NCI-H446 treated with DMSO at 0.1 percent for 48 hours (cell line): ENCODE measurements at regions not wholly inside any gene's neighbourhood (a gene's known extent, or its start where the extent isn't known, plus 50 kb on each side); places are given as distances from the start of the nearest gene placed in this dataset.
"Not testable (repeated sequence)": the region's sequence is repeated elsewhere in the genome, so short reads cannot be mapped to it uniquely, and the experiment has no call there.

ENCODE experiments used
- DNase-seq: peaks from one replicate; lab custom pipeline; 2025; lab: John Stamatoyannopoulos, UW

DNA sequence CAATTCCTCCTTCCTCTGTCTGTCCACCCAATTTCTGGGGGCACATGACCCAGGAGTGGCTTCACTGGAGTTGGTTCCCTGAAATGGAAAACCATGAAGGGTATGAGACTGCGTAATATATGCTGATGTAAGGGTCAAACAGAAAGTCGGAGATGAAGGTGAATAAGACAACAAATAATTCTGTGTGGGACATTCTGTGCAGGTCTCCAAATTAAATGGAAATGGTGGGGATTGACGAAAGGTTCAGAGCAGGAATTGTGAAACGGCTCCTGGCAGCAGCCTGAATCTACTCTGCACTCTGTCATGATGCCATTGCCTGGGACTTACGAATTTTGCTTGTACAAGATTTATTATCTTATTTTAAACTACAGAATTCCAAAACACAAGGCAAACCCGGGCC lies 174.8 kb upstream of the RORA start:
- DNase-seq: no peak

GRCh38 chr15:61401903-61402698 lies 173.0 kb upstream of the RORA start:
- no peak for DNase-seq

DNA sequence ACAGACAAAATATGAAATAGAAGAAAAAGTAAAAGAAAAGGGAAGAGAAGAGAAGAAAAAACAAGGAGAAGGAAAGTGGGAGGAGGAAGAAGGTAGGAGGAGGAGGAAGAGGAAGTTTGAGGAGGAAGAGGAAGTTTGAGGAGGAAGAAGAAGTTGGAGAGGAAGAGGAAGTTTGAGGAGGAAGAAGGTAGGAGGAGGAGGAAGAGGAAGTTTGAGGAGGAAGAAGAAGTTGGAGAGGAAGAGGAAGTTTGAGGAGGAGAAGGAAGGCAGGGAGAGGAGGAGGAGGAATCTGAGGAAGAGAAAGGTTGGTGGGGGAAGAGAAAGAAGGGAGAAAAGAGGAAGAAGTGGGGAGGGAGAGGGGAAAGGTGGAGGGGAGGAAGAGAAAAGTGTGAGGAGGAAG lies 169.2 kb upstream of the RORA start:
- no peak for DNase-seq

DNA sequence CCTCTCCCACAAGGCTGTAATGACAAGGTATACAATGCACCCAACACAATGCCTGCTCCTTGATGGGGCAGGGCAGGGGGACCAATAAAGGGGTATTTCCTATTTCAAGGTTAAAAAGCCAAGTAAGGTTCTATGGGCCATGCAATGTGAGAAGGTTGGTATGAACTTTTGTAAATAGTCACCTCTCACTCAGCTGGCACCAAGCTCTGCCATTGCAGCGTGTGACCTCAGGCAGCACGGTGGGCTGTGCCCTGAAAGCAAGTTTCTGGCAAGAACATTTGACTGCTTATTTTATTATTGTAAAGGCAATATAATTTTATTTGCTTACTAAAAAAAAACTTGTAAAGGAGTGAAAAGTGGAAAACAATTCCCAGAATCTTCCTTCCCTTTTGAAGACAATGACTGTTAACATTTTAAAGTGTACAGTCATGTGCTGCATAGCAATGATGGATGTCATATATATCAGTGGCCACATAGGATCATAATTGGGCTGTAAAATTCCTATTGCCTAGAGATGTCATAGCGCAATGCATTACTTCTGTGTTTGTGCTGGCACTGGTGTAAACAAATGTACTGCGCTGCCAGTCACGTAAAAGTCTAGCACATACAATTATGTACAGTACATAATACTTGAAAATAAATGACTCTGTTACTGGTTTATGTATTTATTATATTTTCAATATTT lies 167.3 kb upstream of the RORA start:
- DNase-seq: no peak

- no peak for DNase-seq
These were observed 164.8 kb upstream of the RORA start for GRCh38 chr15:61393949-61394348.

- DNase-seq: no peak
These were observed 164.4 kb upstream of the RORA start for GRCh38 chr15:61393524-61393923.

DNA sequence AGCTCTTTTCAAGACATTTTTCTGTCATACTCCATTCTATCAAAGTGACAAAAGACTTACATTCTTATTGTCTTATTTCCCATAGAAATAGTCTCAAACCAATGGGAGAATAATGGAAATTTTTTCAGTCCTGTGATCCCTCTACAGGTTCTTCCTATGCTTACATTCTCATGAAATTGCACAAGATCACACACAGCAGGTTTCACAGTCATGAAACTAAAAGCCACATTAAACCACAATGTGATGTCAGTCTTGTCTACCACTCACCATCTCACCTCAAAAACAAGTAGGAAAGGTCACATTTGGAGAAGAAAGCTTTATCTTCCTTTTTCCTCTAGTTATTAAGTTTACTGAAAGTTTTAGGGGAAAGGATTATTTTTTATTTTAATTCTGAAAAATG lies 161.0 kb upstream of the RORA start:
- DNase-seq: no peak

DNA sequence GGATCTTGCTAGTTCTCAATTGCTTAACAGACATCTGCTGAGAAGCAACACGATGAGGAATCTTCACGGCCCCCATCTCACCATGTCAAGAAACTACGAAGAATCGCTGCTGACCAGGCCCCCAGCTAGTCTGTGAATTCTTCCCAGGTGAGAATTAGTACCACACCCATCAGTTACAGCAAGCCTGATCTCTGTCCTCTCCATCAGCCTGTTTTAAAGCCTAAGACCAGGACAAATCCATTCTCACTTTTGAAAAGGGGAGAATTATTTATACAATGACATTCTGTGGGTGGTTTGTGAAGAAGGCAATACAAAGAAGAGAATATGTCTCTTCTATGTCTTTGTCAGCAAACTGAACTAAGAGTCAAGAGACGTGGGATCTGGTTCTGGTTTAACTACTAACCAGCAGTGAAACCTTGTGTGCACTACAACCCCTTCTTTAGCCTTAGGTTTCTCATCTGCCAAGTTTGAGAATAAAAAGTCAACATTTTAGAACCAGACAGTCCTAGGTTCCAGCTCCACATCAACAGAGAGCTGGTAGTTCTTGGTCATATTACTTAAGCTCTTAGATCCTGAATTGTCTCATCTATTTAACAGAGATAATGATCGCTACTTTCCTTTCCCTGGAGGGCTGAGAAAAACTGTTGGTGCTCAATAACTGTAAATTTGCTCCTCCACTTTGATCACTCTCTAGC lies 160.4 kb upstream of the RORA start:
- DNase-seq: no peak

GRCh38 chr15:61387675-61388074 lies 158.6 kb upstream of the RORA start:
- DNase-seq: no peak

GRCh38 chr15:61383421-61383820 lies 154.3 kb upstream of the RORA start:
- no peak for DNase-seq

- no peak for DNase-seq
These were observed 153.8 kb upstream of the RORA start for GRCh38 chr15:61382927-61383326.

GRCh38 chr15:61381501-61381900 lies 152.4 kb upstream of the RORA start:
- DNase-seq: no peak

- no peak for DNase-seq
These were observed 151.2 kb upstream of the RORA start for GRCh38 chr15:61380270-61380669.

DNA sequence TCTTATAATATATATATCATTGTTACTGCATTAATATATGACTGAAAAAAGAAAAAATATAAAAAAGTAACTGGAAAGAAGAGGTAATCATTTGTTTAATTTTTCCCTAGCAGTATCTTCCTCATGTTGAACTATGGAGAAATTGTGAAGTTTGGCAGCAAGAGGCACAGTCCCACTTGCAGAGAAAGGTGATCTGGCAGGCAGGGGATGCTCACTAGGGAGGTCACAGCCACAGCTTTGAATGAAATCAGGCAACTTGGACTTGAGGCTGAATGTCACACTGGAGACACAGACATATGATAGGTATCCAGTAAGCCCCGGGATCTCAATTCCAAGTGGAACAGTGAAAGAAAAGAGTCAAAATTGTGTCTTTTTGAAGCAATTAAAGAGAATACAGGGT lies 149.9 kb upstream of the RORA start:
- no peak for DNase-seq

- DNase-seq: no peak
These were observed 147.9 kb upstream of the RORA start for GRCh38 chr15:61376961-61377360.

GRCh38 chr15:61376516-61376915 lies 147.4 kb upstream of the RORA start:
- DNase-seq: no peak

GRCh38 chr15:61374848-61375247 lies 145.7 kb upstream of the RORA start:
- DNase-seq: no peak

DNA sequence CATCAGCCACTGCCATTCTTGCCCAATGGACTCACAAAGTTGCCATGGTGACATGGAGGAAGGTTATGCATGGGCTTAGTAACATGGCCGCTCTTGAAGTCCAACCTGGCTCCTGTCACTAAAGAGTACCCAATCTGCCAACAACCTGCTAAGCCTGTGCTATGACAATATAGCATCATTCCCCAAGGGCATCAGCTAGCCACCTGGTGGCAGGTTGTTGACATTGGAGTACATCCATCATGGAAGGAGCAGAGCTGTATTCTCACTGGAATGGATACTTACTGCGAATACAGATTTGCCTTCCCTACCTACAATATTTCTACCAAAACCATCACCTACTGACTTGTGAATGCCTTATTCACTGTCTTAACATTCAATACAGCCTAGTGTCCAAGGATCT lies 138.9 kb upstream of the RORA start:
- no peak for DNase-seq

- no peak for DNase-seq
These were observed 135.8 kb upstream of the RORA start for GRCh38 chr15:61364871-61365270.

DNA sequence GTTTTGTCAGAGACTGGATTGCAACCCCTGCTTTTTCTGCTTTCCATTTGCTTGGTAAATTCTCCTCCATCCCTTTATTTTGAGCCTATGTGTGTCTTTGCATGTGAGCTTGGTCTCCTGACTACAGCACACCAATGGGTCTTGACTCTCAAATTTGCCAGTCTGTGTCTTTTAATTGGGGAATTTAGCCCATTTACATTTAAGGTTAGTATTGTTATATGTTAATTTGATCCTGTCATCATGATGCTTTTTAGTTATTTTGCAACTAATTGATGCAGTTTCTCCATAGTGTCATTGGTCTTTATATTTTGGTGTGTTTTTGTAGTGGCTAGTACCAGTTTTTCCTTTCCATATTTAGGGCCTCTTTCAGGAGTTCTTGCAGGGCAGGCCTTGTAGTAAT lies 133.8 kb upstream of the RORA start:
- DNase-seq: not testable (repeated sequence)

- no peak for DNase-seq
These were observed 115.2 kb upstream of the RORA start for GRCh38 chr15:61344293-61344692.

DNA sequence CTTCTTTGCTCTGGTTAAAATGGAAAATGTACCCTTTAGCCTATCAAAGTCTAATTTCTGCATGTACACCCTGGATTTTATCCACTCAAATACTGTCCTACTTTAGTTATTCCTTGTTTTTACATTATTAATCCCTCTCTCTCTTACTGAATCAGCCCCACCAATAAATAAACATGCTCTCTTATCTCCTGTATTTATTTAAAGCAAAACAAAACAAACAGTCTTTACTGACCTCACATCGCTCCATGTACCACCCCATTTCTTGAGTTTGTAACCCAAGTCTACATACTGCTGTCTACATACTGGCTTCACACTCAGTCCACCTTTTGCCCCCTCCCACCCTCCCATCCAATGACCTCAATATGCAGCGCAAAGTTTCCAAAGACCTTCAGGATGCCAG lies 113.3 kb upstream of the RORA start:
- no peak for DNase-seq

DNA sequence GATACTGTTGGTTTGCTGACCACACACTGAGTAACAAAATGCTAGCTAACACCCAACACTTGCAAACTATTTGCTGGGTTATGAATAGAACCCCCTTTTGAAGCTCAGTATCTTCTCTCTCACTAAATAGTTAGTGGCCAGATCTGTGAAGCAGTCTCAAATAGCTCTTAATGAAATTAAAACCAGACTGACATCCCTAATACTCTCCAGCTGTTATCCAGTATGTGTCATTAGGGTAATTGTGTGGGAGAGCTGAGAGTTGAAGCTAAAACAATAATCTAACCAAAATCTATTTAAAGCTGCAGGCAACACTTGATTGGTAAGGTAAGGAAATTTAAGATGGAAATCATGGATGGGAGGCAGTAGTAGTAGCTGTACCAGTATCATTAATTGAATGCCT lies 110.4 kb upstream of the RORA start:
- DNase-seq: no peak
